GM12878 (cell line): ENCODE measurements at regions not wholly inside any gene's neighbourhood (a gene's known extent, or its start where the extent isn't known, plus 50 kb on each side); places are given as distances from the start of the nearest gene placed in this dataset.
A peak's percentile ranks its signal among the peaks of the same experiment; 100 is the strongest.

Experiments
- ATAC-seq: fragments of 200-7000 bp; cut with Tn5 transposase; 3 replicates; pipeline ENCODE4 v1.9.1; 2020; ENCODE audit warnings: mild to moderate bottlenecking, moderate library complexity
- BruUV-seq: library from RNA; stranded (reverse); fragments of 400-500 nt; replicated peaks from 2 replicates; lab custom pipeline; 2021; lab: Mats Ljungman, UMichigan
- CTCF ChIA-PET: fragments of 300-600 bp; sonication (Branson Sonifier 250); formaldehyde crosslinking; extraction: SDS; loops from one replicate; lab custom pipeline; 2021; ENCODE audit warnings: inconsistent platforms; lab: Yijun Ruan, JAX
- POLR2A ChIA-PET: fragments of 350-600 bp; formaldehyde crosslinking; extraction: SDS; loops from one replicate; lab custom pipeline; 2021; ENCODE audit warnings: inconsistent platforms; lab: Charles Lee
- RAD21 ChIA-PET: fragments of 300-600 bp; sonication (Branson Sonifier 250); formaldehyde crosslinking; loops from one replicate; lab custom pipeline; 2023; ENCODE audit warnings: antibody characterized with exemption; ENCODE audit not compliant: unreplicated experiment; lab: Charles Lee
- SMC1A ChIA-PET: fragments of 300-600 bp; sonication (Branson Sonifier 250); formaldehyde crosslinking; loops from one replicate; lab custom pipeline; 2023; ENCODE audit not compliant: unreplicated experiment, uncharacterized antibody; lab: Charles Lee
- DNase-seq: peaks from one replicate; pipeline ENCODE4 v3.0.0-alpha.2; 2011; ENCODE audit warnings: low read depth, low spot score
- FAIRE-seq: peaks from 3 replicates; lab custom pipeline; 2011; peaks lifted over from hg19 to GRCh38; lab: Jason Lieb, UNC
- H2AFZ ChIP-seq: 2 replicates; pipeline ENCODE4 v1.6.0; 2011; ENCODE audit warnings: low read depth, low read length, control low read depth; ENCODE audit not compliant: control insufficient read depth
- H3K27ac ChIP-seq: 2 replicates; pipeline ENCODE4 v1.5.1; 2011; ENCODE audit warnings: control low read depth; ENCODE audit not compliant: control insufficient read depth, insufficient read depth
- H3K27me3 ChIP-seq, 2 experiments: replicated peaks in 1 of 2; 2 replicates each; pipeline versions ENCODE4 v1.6.0 to v1.6.1; 2011; ENCODE audit warnings: low read length in 1 of 2; ENCODE audit not compliant: control insufficient read depth in 2 of 2, insufficient read depth in 2 of 2
- H3K36me3 ChIP-seq, 2 experiments: 2 replicates each; pipeline ENCODE4 v1.5.1; 2011; ENCODE audit warnings: low read length in 1 of 2; ENCODE audit not compliant: control insufficient read depth in 2 of 2, insufficient read depth in 2 of 2
- H3K4me1 ChIP-seq: 2 replicates; pipeline ENCODE4 v1.6.1; 2011; ENCODE audit warnings: mild to moderate bottlenecking, low read length, moderate library complexity, mixed read lengths; ENCODE audit not compliant: control insufficient read depth, insufficient read depth
- H3K4me2 ChIP-seq: 2 replicates; pipeline ENCODE4 v1.6.0; 2011; ENCODE audit warnings: control low read depth; ENCODE audit not compliant: control insufficient read depth, insufficient read depth
- H3K4me3 ChIP-seq: fragments of 200-600 bp; sonication (generic); 2 replicates; pipeline ENCODE4 v1.5.1; 2016
- H3K79me2 ChIP-seq: 2 replicates; pipeline ENCODE4 v1.6.0; 2011; ENCODE audit warnings: low read length; ENCODE audit not compliant: control insufficient read depth, insufficient read depth
- H3K9ac ChIP-seq: 2 replicates; pipeline ENCODE4 v1.8.0; 2011; ENCODE audit warnings: low read length, control low read depth, mixed read lengths; ENCODE audit not compliant: control insufficient read depth, insufficient read depth
- H3K9me3 ChIP-seq: replicated peaks from 3 replicates; pipeline ENCODE4 v1.5.1; 2011; ENCODE audit warnings: mild to moderate bottlenecking, low read length; ENCODE audit not compliant: control insufficient read depth, insufficient read depth
- H4K20me1 ChIP-seq: 2 replicates; pipeline ENCODE4 v1.6.0; 2011; ENCODE audit not compliant: control insufficient read depth, insufficient read depth
- CHD2 ChIP-seq: IDR thresholded peaks from 2 replicates; pipeline ENCODE4 v1.6.1; 2011; ENCODE audit warnings: low read depth, low read length, improper control_type of control experiment, borderline replicate concordance
- EP300 ChIP-seq, 2 experiments: fragments of 150-350 bp in 1 of 2; IDR thresholded peaks; 2 replicates each; pipeline ENCODE4 v1.6.1; 2011 to 2012; ENCODE audit warnings: low read depth in 2 of 2, low read length in 2 of 2, borderline replicate concordance in 1 of 2, improper control_type of control experiment in 1 of 2, inconsistent platforms in 1 of 2; ENCODE audit not compliant: control insufficient read depth in 1 of 2
- ETV6 ChIP-seq, 2 experiments: fragments of 450-650 bp in 1 of 2; IDR thresholded peaks in 1 of 2; conservative IDR thresholded peaks in 1 of 2; 2 replicates each; pipeline ENCODE4 v1.6.1; 2014; ENCODE audit warnings: antibody characterized with exemption in 1 of 2, borderline replicate concordance in 1 of 2, low read depth in 1 of 2, mild to moderate bottlenecking in 1 of 2, moderate library complexity in 1 of 2
- MYB ChIP-seq: fragments of 150-350 bp; IDR thresholded peaks from 2 replicates; pipeline ENCODE4 v1.6.1; 2014; ENCODE audit warnings: mild to moderate bottlenecking, low read depth, low read length, borderline replicate concordance
- NFIC ChIP-seq: IDR thresholded peaks from 2 replicates; pipeline ENCODE4 v1.6.1; 2012; ENCODE audit warnings: low read depth, mild to moderate bottlenecking, inconsistent platforms, low read length, moderate library complexity
- RELA ChIP-seq: fragments of 450-650 bp; IDR thresholded peaks from 2 replicates; pipeline ENCODE4 v1.8.0; 2014; ENCODE audit warnings: borderline replicate concordance; ENCODE audit not compliant: partially characterized antibody
- RUNX3 ChIP-seq: IDR thresholded peaks from 2 replicates; pipeline ENCODE4 v1.6.1; 2012; ENCODE audit warnings: low read length, inconsistent platforms
- SMARCA5 ChIP-seq: fragments of 450-650 bp; IDR thresholded peaks from 2 replicates; pipeline ENCODE4 v1.6.1; 2017; ENCODE audit warnings: mild to moderate bottlenecking
- WRNIP1 ChIP-seq: IDR thresholded peaks from 2 replicates; pipeline ENCODE4 v1.6.1; 2011; ENCODE audit warnings: low read depth, low read length, improper control_type of control experiment, borderline replicate concordance
- YBX1 ChIP-seq: fragments of 450-650 bp; IDR thresholded peaks from 2 replicates; pipeline ENCODE4 v1.6.1; 2016; ENCODE audit warnings: antibody characterized with exemption
- WGBS: methylation state at CpG from one replicate; pipeline ENCODE4 v1.1.6; 2016; ENCODE audit warnings: low lambda C conversion rate; ENCODE audit not compliant: insufficient replicate concordance, insufficient coverage; ENCODE audit errors: missing lambda C conversion rate; 5-methylcytosine and 5-hydroxymethylcytosine counted together
- in situ Hi-C: fragments of 300-500 bp; cut with MboI; formaldehyde crosslinking; loops from 9 replicates; pipeline ENCODE4 v1.14.3; 2018; ENCODE audit warnings: mixed read lengths
- intact Hi-C: fragments of 100-400 bp; cut with micrococcal nuclease; formaldehyde crosslinking; loops from one replicate; pipeline ENCODE4 v1.14.2; 2022; ENCODE audit not compliant: unreplicated experiment
- TF ChIP-seq, protein P1 (sequence below): IDR thresholded peaks from 2 replicates; pipeline ENCODE4 v1.6.1; 2012; ENCODE audit warnings: low read depth, low read length, improper control_type of control experiment
- TF ChIP-seq, protein P2 (sequence below): IDR thresholded peaks from 2 replicates; pipeline ENCODE4 v1.6.1; 2011; ENCODE audit warnings: borderline replicate concordance, low read depth, mild to moderate bottlenecking, moderate library complexity, mixed read lengths, low read length; ENCODE audit not compliant: insufficient read depth; ENCODE audit errors: extremely low read length
- TF ChIP-seq, protein P3 (sequence below): IDR thresholded peaks from 2 replicates; pipeline ENCODE4 v1.6.1; 2012; ENCODE audit warnings: low read length, inconsistent platforms
- TF ChIP-seq, protein P4 (sequence below): fragments of 450-650 bp; IDR thresholded peaks from 2 replicates; pipeline ENCODE4 v1.6.1; 2017; ENCODE audit warnings: mild to moderate bottlenecking, moderate library complexity
- TF ChIP-seq, protein P5 (sequence below): fragments of 150-350 bp; IDR thresholded peaks from 2 replicates; pipeline ENCODE4 v1.6.1; 2014; ENCODE audit warnings: mild to moderate bottlenecking, low read depth, low read length

DNA sequence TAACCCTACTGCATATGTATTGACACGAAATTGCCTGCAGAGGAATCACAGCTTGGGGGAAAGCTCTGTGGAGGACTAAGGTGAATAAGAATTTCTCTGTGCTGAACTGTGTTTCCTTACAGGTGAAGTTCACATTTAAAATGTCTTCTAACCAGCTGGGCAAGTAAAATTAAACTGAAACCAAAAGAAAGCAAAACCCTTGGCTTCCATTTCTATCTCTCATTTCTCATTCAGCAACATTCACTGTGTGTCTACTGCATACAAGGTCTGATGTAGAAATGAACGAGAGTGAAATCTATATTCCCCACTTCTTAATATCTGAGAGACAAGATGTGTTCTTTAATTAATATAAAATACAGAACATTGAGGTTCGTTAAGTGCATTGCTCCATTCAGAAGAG, 397.3 kb downstream of the SOX11 start:
- Histone ChIP-seq H3K27ac (no peak overlapping the region), H3K9me3 (no peaks in the 10 kb centered on the region), H3K79me2 (no peaks in the 10 kb centered on the region), H3K4me1 (no peaks in the 10 kb centered on the region), H3K9ac (no peak overlapping the region), H3K4me2 (peak overlapping the region; percentile 20), H3K36me3 (no peaks in the 10 kb centered on the region), H4K20me1 (no peaks in the 10 kb centered on the region), H2AFZ (peak overlapping the region; percentile 5; the same call in 1 of the 2 replicates), H3K4me3 (no peak overlapping the region), H3K27me3 (no peaks in the 10 kb centered on the region)
- RAD21 ChIA-PET: no interaction called here
- SMC1A ChIA-PET: interaction anchor here (1.1 kb wide), 1 partner anchor 36 kb away, joined by 5 read pairs; no protein-coding TSS in a partner anchor
- CTCF ChIA-PET: no interaction called here
- ATAC-seq (no peak), FAIRE-seq (no peak), DNase-seq (no peak)
- in situ Hi-C loops: no loop called here
- no TSS peak for BruUV-seq
- POLR2A ChIA-PET: interaction anchor here (1.0 kb wide), 1 partner anchor 26 kb away, joined by 3 read pairs; no protein-coding TSS in a partner anchor
- WGBS: 1% methylated on average over 3 of the region's 3 CpGs
- intact Hi-C loops: no loop called here
- TF ChIP-seq WRNIP1 (no peak), MYB (no peak), RELA (no peak), SMARCA5 (no peak), YBX1 (no peak), CHD2 (no peak), RUNX3 (no peak), EP300 (IDR thresholded peaks at IDR 0.05; ENCODE audit: borderline replicate concordance in 1 of 2, control insufficient read depth in 1 of 2, low read depth in 2 of 2, low read length in 2 of 2) (no peak), NFIC (no peak), ETV6 (conservative IDR thresholded peaks at IDR 0.05 in 1 of 2, IDR thresholded peaks at IDR 0.05 in 1 of 2; ENCODE audit: borderline replicate concordance in 1 of 2, low read depth in 1 of 2) (no peak)
- TF ChIP-seq, protein P1, sequence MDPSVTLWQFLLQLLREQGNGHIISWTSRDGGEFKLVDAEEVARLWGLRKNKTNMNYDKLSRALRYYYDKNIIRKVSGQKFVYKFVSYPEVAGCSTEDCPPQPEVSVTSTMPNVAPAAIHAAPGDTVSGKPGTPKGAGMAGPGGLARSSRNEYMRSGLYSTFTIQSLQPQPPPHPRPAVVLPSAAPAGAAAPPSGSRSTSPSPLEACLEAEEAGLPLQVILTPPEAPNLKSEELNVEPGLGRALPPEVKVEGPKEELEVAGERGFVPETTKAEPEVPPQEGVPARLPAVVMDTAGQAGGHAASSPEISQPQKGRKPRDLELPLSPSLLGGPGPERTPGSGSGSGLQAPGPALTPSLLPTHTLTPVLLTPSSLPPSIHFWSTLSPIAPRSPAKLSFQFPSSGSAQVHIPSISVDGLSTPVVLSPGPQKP: no peak
- TF ChIP-seq, protein P2, sequence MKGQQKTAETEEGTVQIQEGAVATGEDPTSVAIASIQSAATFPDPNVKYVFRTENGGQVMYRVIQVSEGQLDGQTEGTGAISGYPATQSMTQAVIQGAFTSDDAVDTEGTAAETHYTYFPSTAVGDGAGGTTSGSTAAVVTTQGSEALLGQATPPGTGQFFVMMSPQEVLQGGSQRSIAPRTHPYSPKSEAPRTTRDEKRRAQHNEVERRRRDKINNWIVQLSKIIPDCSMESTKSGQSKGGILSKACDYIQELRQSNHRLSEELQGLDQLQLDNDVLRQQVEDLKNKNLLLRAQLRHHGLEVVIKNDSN: no peak
- TF ChIP-seq, protein P3, sequence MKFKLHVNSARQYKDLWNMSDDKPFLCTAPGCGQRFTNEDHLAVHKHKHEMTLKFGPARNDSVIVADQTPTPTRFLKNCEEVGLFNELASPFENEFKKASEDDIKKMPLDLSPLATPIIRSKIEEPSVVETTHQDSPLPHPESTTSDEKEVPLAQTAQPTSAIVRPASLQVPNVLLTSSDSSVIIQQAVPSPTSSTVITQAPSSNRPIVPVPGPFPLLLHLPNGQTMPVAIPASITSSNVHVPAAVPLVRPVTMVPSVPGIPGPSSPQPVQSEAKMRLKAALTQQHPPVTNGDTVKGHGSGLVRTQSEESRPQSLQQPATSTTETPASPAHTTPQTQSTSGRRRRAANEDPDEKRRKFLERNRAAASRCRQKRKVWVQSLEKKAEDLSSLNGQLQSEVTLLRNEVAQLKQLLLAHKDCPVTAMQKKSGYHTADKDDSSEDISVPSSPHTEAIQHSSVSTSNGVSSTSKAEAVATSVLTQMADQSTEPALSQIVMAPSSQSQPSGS: no peak
- TF ChIP-seq, protein P4, sequence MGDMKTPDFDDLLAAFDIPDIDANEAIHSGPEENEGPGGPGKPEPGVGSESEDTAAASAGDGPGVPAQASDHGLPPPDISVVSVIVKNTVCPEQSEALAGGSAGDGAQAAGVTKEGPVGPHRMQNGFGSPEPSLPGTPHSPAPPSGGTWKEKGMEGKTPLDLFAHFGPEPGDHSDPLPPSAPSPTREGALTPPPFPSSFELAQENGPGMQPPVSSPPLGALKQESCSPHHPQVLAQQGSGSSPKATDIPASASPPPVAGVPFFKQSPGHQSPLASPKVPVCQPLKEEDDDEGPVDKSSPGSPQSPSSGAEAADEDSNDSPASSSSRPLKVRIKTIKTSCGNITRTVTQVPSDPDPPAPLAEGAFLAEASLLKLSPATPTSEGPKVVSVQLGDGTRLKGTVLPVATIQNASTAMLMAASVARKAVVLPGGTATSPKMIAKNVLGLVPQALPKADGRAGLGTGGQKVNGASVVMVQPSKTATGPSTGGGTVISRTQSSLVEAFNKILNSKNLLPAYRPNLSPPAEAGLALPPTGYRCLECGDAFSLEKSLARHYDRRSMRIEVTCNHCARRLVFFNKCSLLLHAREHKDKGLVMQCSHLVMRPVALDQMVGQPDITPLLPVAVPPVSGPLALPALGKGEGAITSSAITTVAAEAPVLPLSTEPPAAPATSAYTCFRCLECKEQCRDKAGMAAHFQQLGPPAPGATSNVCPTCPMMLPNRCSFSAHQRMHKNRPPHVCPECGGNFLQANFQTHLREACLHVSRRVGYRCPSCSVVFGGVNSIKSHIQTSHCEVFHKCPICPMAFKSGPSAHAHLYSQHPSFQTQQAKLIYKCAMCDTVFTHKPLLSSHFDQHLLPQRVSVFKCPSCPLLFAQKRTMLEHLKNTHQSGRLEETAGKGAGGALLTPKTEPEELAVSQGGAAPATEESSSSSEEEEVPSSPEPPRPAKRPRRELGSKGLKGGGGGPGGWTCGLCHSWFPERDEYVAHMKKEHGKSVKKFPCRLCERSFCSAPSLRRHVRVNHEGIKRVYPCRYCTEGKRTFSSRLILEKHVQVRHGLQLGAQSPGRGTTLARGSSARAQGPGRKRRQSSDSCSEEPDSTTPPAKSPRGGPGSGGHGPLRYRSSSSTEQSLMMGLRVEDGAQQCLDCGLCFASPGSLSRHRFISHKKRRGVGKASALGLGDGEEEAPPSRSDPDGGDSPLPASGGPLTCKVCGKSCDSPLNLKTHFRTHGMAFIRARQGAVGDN: no peak
- TF ChIP-seq, protein P5, sequence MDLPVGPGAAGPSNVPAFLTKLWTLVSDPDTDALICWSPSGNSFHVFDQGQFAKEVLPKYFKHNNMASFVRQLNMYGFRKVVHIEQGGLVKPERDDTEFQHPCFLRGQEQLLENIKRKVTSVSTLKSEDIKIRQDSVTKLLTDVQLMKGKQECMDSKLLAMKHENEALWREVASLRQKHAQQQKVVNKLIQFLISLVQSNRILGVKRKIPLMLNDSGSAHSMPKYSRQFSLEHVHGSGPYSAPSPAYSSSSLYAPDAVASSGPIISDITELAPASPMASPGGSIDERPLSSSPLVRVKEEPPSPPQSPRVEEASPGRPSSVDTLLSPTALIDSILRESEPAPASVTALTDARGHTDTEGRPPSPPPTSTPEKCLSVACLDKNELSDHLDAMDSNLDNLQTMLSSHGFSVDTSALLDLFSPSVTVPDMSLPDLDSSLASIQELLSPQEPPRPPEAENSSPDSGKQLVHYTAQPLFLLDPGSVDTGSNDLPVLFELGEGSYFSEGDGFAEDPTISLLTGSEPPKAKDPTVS: no peak
